Ureter (tissue), 1 donor: ENCODE measurements at regions not wholly inside any gene's neighbourhood (a gene's known extent, or its start where the extent isn't known, plus 50 kb on each side); places are given as distances from the start of the nearest gene placed in this dataset.

Experiments used
- DNase-seq: peaks from one replicate; pipeline ENCODE4 v3.0.0-alpha.2; 2020; ENCODE audit warnings: low spot score
- donor health status: DM: yes; HTN: yes; CAD: no.

DNA sequence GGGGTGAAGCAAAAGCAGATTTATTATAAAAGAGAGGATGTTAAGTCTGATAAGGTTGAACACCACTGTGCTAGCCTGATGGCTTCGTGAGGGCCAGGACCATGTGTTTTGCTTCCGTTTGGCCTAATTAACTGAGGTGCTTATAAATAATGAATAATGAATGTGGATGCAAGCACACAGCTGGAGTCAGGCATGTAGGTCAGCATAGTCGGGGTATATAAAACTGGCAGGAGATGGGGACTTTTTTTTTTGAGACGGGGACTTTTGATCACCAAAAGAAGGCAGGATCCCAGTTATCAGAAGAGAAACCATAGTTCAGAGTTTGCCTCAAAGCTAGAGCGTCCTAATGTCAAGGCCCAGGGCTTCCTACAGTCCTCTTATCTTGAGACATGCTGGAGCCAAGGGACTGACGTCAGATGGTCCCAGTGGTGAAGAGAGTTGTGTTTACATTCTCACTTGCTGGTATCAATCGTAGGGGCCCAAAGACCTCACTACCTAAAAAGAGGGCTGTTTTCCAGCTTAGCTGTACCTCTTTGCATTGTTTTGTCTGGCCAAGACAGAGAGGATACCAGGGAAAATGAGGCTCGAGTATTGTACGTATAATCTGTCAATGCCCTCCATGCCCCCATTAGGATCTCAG lies 50.4 kb downstream of the RTL9 start:
- no peak for DNase-seq

DNA sequence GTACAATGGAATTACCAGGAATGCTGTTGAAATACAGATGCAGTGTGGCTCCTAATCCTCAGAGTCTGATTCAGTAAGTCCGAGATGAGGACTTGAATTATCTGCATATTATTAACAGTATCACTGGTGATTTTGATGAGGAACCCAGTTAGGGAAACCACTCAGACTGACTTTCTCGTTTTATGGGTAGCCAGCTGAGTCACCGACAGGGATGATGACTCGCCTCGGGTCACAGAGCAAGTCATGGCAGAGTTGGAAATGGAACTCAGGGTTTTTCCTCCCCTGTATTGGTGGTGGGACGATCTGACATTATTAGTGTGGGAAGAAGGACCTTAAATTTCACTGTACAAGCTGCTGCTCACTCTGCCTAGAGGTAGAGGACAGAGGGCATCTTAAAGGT lies 51.3 kb downstream of the RTL9 start:
- no peak for DNase-seq

DNA sequence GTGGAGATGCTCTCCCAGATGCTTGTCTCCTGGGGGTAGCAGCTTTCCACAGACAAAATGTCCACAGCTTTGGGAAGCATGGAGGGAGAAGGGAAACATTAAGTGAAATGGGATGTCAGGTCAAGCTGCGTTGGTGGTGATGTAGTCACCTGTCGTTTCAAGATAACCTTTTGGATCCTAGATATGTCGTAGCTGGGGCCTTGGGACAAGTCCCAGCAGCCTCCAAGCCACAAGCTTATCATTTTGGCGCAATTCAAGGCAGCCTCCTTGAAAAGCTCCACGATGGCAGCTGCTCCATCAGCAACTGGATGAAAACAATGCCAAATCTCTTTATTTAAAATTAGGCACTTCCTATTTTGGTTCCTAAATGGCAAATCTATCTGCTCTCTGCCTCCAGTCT lies 52.0 kb downstream of the RTL9 start:
- DNase-seq: no peak

DNA sequence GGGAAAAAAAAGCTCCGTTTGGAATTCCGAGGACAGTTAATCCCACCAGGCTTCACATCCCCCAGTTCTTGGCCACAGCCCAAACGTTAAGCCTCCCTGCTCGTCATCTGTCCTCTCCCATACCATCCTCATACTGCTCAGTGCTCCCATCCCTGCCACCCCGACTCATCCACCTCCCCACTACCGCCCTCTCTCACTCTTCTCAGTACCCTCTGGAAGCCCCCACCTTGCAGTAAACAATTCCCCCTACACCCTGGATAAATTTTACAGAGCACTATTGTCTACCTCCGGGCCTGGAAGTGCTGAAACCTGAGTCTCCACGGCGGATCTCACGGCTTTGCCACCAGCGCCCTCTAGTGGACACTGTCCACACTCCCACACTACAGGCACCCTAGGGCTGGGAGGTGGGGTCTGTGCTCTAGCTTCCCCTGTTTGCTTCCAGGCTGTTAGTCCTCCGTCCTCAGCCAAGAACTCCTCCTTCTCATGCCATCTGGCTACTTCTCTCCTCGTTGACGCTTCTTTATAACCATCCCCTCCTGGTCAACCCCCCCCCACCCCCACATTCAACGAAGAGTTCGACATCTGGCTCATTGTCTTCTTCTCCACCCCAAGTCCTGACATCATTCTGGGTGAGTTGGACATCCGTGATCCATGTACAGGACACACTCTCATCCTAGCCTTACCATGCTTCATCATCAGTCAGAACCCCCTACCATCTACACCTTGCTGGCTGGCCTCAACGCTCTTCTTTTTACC lies 54.5 kb downstream of the RTL9 start:
- DNase-seq: peak; percentile 68

DNA sequence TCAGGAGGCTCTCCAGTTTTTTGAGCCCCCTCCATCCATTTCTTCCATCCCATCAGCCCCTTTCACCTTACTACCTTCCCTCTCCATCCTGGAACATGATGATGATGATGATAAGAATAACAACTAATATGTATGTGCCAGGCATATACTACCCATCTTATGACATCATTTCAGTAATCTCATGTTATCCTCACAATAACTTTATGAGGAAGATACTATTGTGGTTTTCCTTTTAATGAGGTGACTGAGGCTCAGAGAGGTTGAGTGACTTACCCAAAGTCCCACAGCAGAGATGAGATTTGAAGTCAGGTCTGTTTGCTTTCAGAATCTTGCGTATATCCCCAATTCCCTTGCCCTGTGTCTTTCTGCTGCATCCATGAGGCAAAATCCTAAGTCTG lies 55.1 kb downstream of the RTL9 start:
- no peak for DNase-seq

DNA sequence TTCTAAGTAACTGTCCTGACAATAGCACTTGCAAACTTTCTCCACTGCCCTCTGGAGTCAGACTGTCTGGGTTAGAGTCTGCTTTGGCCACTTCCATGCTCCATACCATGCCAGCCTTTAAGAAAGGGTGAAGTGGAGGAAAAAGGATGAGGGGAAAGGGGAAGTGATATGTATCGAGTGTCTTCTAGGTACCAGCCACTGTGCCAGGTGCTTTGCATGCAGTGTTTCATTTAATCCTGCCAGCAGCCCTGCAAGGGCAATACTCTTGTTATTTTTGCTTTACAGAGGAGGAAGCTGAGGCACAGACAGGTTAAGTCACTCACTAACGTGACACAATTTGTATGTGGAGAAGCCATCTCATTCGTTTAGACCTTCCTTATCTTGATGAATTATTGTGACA lies 55.6 kb downstream of the RTL9 start:
- no peak for DNase-seq

DNA sequence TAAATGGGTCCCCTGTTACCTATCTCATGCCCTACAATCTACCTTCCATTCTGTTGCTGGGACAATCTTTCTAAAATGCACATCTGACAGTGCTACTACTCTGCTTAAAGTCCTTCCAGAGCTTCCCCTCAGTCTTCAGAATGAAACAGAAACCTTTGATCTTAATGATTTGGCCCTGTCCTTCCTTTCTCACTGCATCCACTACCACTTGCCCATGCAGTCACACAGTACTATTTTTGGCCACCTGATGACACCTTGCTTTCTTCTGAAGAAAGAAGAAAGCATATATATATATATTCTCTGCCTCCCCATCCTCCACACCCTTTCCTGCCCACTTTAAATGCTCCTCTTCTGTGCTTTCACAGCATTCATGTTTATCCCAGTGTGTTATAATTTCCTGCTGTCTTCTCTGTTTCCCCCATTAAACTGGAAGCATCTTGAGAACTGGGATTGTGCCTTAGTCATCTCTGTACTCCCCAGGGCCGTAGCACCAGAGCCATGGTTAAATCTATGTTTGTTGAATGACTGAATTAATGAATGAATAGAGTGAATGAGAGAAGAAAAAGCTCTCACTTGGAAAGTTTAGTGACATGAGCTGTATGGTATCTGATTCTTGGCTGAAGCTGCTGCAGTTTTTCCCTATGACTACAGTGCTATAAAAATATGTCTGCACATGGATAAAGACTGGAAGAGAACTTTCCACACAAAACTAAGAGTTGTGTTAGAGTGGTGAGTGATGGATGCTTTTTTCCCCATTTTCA lies 56.2 kb downstream of the RTL9 start:
- DNase-seq: no peak

DNA sequence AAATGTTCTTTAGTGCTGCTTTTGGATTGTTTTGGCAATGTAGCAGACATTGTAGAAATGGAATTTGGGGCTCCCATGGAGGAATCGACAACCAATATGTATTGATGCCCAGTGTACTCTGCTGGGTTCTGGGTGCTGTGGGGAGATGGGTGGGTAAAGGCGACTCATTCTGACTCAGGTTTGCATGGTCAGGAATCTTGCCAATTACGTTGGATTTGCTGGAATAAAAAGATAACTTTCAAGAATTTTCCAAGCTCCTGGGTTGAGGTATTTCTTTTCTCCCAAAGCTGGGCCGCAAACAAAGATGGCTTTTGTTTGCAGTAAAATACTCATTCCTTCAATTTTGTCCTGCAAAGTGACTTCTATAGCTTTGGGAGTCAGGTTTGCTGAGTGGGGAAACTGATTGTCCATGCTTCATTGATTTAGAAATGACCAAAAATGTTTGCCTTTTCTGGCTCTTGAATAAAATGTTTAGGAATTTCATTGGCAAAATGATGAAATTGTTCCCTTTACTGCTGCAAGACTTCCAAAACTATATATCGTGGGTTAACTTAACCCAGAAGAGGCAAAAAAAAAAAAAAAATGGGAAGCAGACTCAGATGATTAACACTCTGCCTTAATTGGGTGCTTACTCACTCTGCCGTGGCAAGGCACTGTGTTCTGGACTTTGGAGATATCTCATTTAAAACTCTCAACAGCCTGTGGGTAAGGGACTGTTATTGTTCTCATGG lies 57.0 kb downstream of the RTL9 start:
- DNase-seq: no peak

DNA sequence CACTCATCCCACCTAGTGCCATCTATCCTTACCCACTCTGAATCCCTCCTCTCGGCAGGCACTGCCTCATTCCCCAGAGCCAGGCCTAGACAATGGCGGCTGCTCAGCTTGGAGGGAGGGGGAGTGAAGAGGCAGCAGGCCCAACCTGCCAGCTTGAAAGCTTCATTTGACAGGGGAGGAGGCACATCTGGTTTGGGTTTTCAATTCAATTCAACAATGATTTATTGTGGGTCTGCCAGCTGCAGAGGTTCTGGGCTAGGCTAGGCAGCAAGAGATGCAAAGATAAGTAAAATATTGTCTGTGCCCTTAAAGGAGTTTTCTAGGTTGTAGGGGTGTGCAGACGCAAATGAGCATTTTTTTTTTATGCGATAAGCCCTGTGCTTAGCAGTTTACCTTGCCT lies 58.5 kb downstream of the RTL9 start:
- no peak for DNase-seq

DNA sequence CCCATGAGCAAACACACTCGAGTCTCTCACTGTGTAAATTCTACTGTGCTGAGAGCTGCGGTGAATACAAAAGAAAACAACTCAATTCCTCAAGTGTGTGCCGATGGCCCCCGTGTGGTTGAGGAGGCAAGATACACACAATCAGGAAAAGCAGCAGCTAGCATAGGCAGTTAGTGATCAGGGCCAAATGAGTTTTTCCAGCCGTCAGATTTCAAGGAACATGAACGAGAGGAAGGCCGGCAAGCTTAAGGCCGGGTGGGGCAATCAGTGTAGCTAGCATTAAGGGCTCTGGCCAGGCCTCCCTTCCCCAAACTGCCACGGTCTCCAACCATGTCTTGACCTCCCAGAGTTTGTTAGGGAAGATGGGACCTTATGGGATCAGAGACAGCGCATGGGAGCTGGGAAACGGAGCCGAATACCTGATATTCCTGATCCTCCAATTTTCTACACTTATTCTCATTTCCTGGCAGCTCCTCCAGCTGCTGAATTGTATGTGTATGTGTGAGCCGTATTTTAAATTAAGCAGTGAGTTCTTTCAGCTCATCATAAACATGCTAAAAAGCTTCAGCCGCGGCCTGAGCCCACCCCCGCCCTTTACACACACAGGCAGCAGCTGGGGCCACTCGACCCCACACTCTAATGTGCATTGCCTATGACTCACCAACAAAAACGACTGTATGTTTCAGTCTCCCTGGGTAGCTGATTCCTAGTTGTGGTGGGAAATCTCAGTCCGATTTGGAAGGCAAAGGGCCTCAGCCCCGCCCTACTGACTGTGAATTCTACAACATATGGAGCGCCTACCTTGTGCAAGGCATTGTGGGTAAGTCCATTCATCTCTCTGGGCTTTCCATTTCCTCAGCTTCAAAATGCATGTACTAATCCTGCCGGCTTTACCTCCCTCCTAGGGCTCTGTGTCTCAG lies 59.9 kb downstream of the RTL9 start:
- DNase-seq: peak; percentile 52

DNA sequence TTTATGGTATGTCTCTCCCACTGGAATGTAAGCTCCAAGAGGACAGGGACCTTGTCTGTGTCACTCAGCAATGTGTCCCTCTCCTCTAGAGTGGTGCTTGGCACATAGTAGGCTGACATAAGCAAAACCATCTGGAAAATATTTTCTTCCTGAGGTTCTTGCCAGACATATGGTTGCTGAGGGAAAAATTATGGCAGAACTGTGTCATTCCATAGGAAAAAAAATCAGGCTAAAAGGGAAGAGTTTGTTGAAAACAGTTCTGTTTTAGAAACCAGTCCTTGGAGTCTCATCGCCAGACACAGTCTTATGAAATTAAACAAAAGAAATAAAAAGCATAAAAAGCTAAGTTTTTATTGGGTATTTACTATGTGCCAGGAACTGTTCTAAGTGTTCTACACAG lies 60.9 kb downstream of the RTL9 start:
- DNase-seq: no peak

DNA sequence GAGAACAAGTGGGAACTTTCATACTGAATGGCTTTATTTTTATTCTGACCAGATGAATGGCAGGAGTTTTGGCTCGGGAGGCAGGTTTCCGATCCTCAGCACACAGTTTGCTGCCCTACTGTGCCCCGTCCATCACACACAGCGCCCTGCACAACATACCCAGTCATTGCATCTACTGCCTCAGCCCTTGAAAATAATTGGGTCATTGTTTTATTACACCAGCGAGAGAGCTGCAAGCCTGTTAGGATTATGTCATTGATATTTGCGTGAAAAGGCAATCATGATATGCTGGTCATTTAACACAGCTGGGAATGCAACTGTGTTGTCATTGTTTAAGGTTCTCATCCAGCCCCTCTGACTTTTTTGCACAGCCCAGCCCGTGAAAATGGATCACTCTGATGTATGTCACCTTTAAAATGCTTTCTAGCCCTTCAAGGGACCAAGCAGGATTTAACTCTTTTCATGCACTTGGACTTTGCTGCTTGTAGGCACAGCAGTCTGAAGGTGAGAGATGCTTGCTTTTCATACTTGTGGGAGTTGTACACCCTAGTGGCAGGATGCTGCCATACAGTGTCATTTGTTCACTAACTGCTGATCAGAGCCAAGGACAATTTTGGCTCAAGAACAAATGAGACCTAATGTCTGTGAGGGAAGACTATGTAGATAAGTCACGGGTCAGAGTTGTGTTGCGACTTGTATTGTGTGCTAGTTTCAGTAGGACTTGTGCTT lies 62.3 kb downstream of the RTL9 start:
- DNase-seq: no peak

DNA sequence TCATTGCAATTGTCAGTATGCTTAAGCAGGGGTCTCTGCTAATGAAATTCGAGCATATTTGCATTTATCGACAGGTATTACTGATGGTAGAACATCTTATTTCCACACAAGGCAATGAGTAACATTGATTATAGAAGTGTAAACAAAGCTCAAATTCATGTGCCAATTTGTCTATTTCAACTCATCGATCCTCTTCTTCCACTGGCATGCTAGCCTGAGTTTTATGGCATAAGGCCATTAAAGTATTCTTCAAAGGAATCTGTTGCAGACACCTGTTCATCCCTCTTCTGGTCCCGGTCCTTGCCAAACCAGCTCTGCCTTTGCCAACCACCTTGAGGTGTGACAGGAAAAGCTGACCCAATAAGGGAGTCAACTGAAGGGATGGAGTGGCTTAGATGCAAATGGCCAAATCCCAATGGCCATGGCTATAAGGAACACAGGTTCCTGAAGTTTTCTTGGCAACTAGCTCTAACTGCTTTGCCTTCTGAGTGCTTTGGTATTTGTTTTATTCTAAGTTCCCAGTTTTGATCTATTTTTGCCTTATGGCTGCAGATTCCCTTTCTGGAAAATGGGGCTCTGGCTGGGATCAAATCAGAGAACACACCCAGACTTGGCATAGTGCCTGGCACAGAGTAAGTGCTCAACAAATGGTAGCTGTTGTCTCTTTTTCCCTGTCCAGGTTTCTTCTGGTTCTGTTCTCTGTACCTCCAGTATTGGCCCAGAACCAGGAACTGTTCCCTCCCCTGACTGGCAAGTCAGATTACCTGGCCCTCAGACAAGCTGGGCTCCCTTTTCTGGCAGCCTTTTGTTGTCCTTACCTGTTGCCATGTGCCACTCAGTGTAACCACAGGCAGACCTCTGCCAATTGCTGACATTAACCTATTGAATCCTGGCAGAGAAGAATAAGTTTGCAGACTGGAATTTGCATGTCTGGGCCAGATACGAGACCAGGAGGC lies 63.1 kb downstream of the RTL9 start:
- no peak for DNase-seq

DNA sequence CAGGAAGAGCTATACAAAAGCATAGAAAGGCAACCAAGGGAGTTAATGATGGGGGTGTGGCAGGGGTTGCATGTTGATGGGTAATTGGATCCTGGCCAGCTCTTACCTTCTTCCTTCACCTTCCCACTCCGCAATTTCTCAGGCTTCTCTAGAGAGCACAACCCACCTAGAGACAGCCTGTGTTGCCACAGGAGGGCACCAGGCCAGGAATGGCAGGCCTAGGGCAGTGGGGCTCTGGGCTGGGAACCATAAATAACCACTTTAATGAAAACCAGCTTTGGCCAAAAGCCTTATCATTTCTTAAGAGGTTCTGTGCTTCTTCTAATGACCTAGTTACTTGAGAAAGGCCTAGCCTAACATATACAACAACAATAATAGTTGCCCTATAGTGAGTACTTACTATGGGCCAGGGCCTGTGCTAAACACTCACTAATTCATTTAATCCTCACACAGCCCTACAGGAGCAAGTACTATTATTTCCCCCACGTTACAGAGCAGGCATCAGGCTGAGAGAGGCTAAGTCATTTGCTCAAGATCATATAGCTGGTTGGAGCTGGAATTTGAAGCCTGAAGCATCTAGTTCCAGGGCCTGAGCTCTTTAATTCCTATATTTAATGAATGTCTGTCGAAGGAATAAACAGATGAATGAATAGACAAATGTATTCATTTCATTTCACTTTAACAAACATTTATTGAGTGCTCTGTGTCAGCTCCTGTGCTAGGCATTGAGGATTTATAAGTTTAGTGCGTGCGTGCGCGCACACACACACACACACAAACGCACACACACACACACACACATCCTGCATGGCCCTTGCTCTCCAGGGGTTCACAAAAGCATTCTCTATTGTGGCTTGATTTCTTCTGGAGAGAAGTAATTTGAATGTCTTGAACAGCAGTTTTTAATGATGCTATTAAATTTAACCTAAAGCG lies 66.8 kb downstream of the RTL9 start:
- DNase-seq: no peak

DNA sequence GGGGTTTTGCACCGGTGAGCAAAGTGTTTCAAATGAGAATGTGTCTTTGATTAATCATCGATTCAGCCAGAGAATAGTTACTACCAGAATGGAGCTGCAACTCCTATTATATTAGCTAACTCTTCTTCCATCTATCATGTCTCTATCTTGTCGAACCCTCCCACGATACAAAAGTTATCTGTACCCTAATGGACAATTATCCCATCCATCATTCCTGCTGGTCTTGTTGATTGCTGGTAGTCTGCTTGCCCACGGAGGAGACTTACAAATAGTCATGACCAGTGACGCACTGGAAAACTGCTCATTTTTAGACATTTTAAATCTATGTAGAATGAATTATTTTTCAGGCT lies 67.5 kb downstream of the RTL9 start:
- no peak for DNase-seq

DNA sequence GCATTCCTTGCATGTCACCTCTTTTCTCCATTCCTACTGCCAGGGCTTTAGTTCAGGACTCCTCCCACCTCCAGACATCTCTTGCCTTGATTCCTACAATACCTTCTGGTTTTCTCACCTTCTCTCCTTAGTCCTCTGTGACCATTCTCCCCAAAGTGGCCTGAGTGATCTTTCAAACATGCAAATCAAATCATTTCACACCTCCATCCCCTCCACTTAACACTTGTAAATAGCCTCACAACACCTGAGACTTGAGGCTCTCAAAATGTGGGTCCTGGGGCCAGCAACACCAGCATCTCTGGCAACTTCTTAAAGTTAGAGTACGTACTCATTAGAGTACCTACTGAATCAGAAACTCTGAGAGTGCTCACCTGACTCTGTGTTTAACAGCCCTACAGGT lies 68.4 kb downstream of the RTL9 start:
- no peak for DNase-seq

DNA sequence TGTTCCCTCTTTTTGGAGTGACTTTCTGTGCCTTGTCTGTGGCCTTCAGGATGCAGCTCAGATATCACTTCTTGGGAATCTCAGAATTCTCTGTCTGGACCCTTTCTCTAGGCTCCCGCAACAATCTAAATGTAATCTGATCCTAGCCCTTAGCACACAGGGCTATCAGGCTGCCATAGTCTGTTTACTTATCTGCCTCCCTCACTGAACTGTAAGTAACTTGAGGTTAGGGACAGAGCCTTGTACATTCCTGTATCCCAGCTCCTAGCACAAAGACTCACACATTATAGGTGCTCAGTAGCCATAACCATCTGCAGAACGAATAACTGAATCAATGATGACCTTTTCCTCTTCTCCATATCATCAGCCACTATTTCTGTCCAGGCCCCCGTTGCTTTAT lies 69.5 kb downstream of the RTL9 start:
- DNase-seq: no peak

DNA sequence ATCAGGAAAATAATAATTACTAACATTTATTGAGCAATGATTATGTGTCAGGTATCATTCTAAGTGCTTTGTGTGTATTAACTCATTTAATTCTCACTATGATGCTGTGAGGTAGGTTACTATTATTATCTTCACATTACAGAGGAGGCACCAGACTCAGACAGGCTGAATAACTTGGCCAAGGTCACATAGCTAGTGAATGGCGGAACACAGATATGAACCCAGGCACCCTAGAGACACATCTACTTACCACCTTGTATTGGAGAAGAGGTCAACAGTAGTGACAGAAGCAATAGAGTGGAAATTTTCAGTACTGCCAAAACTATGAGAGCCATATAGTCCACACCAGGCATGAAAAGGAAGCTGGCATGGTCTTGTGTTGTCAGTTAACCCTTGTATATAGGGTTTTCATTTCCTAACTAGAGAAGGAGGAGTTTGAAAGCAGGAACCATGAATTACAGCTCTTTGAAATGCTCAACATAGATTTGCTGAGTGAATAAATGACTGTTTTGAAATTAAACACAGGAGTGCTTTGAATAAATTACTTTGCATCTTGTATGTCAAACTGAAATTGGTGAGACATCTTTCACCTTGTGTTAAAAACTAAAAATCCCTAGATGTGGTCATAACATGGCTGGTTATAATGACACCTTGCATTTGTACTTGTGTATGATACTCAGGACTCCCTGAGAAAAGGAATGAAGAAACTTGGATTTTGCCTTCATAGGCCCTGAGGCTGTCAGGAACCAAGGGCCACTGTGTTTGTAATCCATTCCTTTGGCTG lies 71.8 kb downstream of the RTL9 start:
- DNase-seq: no peak
